ENCODE measurements at regions not wholly inside any gene's neighbourhood (a gene's known extent, or its start where the extent isn't known, plus 50 kb on each side); places are given as distances from the start of the nearest gene placed in this dataset.
"Not testable (repeated sequence)": the region's sequence is repeated elsewhere in the genome, so short reads cannot be mapped to it uniquely, and the experiment has no call there.

- WGBS (ENCODE audit: insufficient coverage, low lambda C conversion rate), result no CpG with 5 or more reads among the region's 26 CpGs
- not testable (repeated sequence) for H3K4me1 ChIP-seq (ENCODE audit: control insufficient read depth, insufficient read depth, low read length); DNase-seq; H3K9me3 ChIP-seq (ENCODE audit: control insufficient read depth, low read depth, low read length); H3K27ac ChIP-seq (ENCODE audit: low read length); H3K4me3 ChIP-seq (ENCODE audit: low read length); H3K36me3 ChIP-seq (ENCODE audit: control insufficient read depth, insufficient read depth, low read length); H3K27me3 ChIP-seq (ENCODE audit: control insufficient read depth, insufficient read depth, low read length)
Observed at GRCh38 chr4:170166193-170166592, 76.4 kb upstream of the AADAT start.

- no peak for DNase-seq
- Histone ChIP-seq H3K36me3 (ENCODE audit: control insufficient read depth, insufficient read depth, low read length) (no peaks in the 10 kb centered on the region), H3K9me3 (ENCODE audit: control insufficient read depth, low read depth, low read length) (peaks cover 5% of the 10 kb centered on the region), H3K27me3 (ENCODE audit: control insufficient read depth, insufficient read depth, low read length) (no peaks in the 10 kb centered on the region), H3K4me3 (ENCODE audit: low read length) (no peak overlapping the region), H3K4me1 (ENCODE audit: control insufficient read depth, insufficient read depth, low read length) (no peaks in the 10 kb centered on the region), H3K27ac (ENCODE audit: low read length) (no peak overlapping the region)
Observed at GRCh38 chr4:170162416-170162815, 72.7 kb upstream of the AADAT start.

GRCh38 chr4:170157670-170158069, 67.9 kb upstream of the AADAT start:
- Histone ChIP-seq H3K27me3 (ENCODE audit: control insufficient read depth, insufficient read depth, low read length) (no peaks in the 10 kb centered on the region), H3K27ac (ENCODE audit: low read length) (no peak overlapping the region)

GRCh38 chr4:170145120-170145519, 55.4 kb upstream of the AADAT start:
- Histone ChIP-seq H3K4me1 (ENCODE audit: control insufficient read depth, insufficient read depth, low read length) (no peaks in the 10 kb centered on the region), H3K27me3 (ENCODE audit: control insufficient read depth, insufficient read depth, low read length) (no peaks in the 10 kb centered on the region), H3K4me3 (ENCODE audit: low read length) (no peak overlapping the region), H3K27ac (ENCODE audit: low read length) (no peak overlapping the region), H3K36me3 (ENCODE audit: control insufficient read depth, insufficient read depth, low read length) (no peaks in the 10 kb centered on the region), H3K9me3 (ENCODE audit: control insufficient read depth, low read depth, low read length) (no peaks in the 10 kb centered on the region)
- DNase-seq, result no peak
- WGBS (ENCODE audit: insufficient coverage, low lambda C conversion rate), result no CpG with 5 or more reads among the region's 1 CpG

More at GRCh38 chr4:170157670-170158069, 67.9 kb upstream of the AADAT start:
- Histone ChIP-seq H3K4me1 (ENCODE audit: control insufficient read depth, insufficient read depth, low read length) (no peaks in the 10 kb centered on the region), H3K36me3 (ENCODE audit: control insufficient read depth, insufficient read depth, low read length) (no peaks in the 10 kb centered on the region), H3K9me3 (ENCODE audit: control insufficient read depth, low read depth, low read length) (no peaks in the 10 kb centered on the region), H3K4me3 (ENCODE audit: low read length) (no peak overlapping the region)
- no peak for DNase-seq

- WGBS (ENCODE audit: insufficient coverage, low lambda C conversion rate), result 100% methylated on average over 1 of the region's 4 CpGs
- Histone ChIP-seq H3K4me1 (ENCODE audit: control insufficient read depth, insufficient read depth, low read length) (no peaks in the 10 kb centered on the region), H3K27me3 (ENCODE audit: control insufficient read depth, insufficient read depth, low read length) (no peaks in the 10 kb centered on the region), H3K36me3 (ENCODE audit: control insufficient read depth, insufficient read depth, low read length) (no peaks in the 10 kb centered on the region), H3K27ac (ENCODE audit: low read length) (no peak overlapping the region), H3K4me3 (ENCODE audit: low read length) (no peak overlapping the region), H3K9me3 (ENCODE audit: control insufficient read depth, low read depth, low read length) (no peaks in the 10 kb centered on the region)
- DNase-seq, result no peak
Observed at GRCh38 chr4:170139764-170140163, 50.0 kb upstream of the AADAT start.
